A549 (cell line): ENCODE measurements at regions not wholly inside any gene's neighbourhood (a gene's known extent, or its start where the extent isn't known, plus 50 kb on each side); places are given as distances from the start of the nearest gene placed in this dataset.

Source experiments
- ATAC-seq, 2 experiments: fragments of 200-7000 bp in 1 of 2; fragments of >200 bp in 1 of 2; cut with Nextera tagmentation in 1 of 2; cut with Tn5 transposase in 1 of 2; 3 replicates each; pipeline versions ENCODE4 v1.8.0 to v1.9.1; 2018 to 2020; ENCODE audit warnings: mild to moderate bottlenecking in 1 of 2, moderate library complexity in 1 of 2
- CTCF ChIA-PET: fragments of 300-600 bp; sonication (Branson Sonifier 250); formaldehyde crosslinking; extraction: SDS; loops from one replicate; lab custom pipeline; 2021; ENCODE audit warnings: antibody characterized with exemption, inconsistent platforms; lab: Yijun Ruan, JAX
- POLR2A ChIA-PET: fragments of 350-600 bp; formaldehyde crosslinking; extraction: SDS; loops from one replicate; lab custom pipeline; 2021; ENCODE audit warnings: antibody characterized with exemption, inconsistent platforms; lab: Yijun Ruan, JAX
- DNase-seq, 2 experiments: peaks; one replicate each; pipeline versions ENCODE4 v3.0.0 to v3.0.0-alpha.2; 2011 to 2016; ENCODE audit warnings: low read depth in 1 of 2, low spot score in 1 of 2
- FAIRE-seq: peaks from 2 replicates; lab custom pipeline; 2011; peaks lifted over from hg19 to GRCh38; lab: Jason Lieb, UNC
- H3K27ac ChIP-seq, 2 experiments: fragments of >200 bp; sonication (Bioruptor Twin); formaldehyde crosslinking; 3 replicates each; pipeline ENCODE4 v1.5.1; 2016 to 2017
- H3K4me1 ChIP-seq: fragments of >200 bp; sonication (Bioruptor Twin); formaldehyde crosslinking; 3 replicates; pipeline ENCODE4 v1.6.1; 2016
- H3K4me2 ChIP-seq: fragments of >200 bp; sonication (Bioruptor Twin); formaldehyde crosslinking; 3 replicates; pipeline ENCODE4 v1.6.1; 2016
- H3K4me3 ChIP-seq: fragments of >200 bp; sonication (Bioruptor Twin); formaldehyde crosslinking; 3 replicates; pipeline ENCODE4 v1.5.1; 2016
- H3K9me3 ChIP-seq: fragments of >200 bp; sonication (Bioruptor Twin); formaldehyde crosslinking; 3 replicates; pipeline ENCODE4 v1.6.1; 2016
- CBX2 ChIP-seq: fragments of 200-600 bp; sonication (generic); IDR thresholded peaks from 2 replicates; pipeline ENCODE4 v1.6.1; 2016; ENCODE audit warnings: low read depth, mild to moderate bottlenecking, borderline replicate concordance
- CBX8 ChIP-seq: fragments of 200-600 bp; sonication (generic); IDR thresholded peaks from 2 replicates; pipeline ENCODE4 v1.6.1; 2016
- CEBPB ChIP-seq, 2 experiments: fragments of >200 bp in 1 of 2; sonication (Bioruptor Twin) in 1 of 2; formaldehyde crosslinking in 1 of 2; IDR thresholded peaks; 2 replicates each; pipeline ENCODE4 v1.6.1; 2012 to 2016
- EHF ChIP-seq: fragments of 250-450 bp; sonication (Bioruptor Pico); IDR thresholded peaks from 2 replicates; pipeline ENCODE4 v1.5.0; 2020; ENCODE audit warnings: mild to moderate bottlenecking
- FOSL2 ChIP-seq, 2 experiments: fragments of 450-650 bp in 1 of 2; fragments of >200 bp in 1 of 2; sonication (Bioruptor Twin) in 1 of 2; formaldehyde crosslinking; IDR thresholded peaks; 2 replicates each; pipeline versions ENCODE4 v1.5.0 to v1.6.1; 2016 to 2020; ENCODE audit warnings: mild to moderate bottlenecking in 1 of 2, moderate library complexity in 1 of 2
- FOXS1 ChIP-seq: fragments of 250-450 bp; sonication (Bioruptor Pico); IDR thresholded peaks from 2 replicates; pipeline ENCODE4 v1.5.0; 2020; ENCODE audit warnings: mild to moderate bottlenecking, moderate library complexity
- HOXB5 ChIP-seq: fragments of 250-450 bp; sonication (Bioruptor Pico); IDR thresholded peaks from 2 replicates; pipeline ENCODE4 v1.5.0; 2020; ENCODE audit warnings: mild to moderate bottlenecking, moderate library complexity
- KDM1A ChIP-seq: fragments of 200-600 bp; sonication (generic); IDR thresholded peaks from 2 replicates; pipeline ENCODE4 v1.6.1; 2016; ENCODE audit warnings: low read depth, mild to moderate bottlenecking
- KDM5A ChIP-seq: fragments of 200-600 bp; sonication (generic); IDR thresholded peaks from 2 replicates; pipeline ENCODE4 v1.6.1; 2016; ENCODE audit warnings: antibody characterized with exemption, mild to moderate bottlenecking
- MAFK ChIP-seq: fragments of 450-650 bp; IDR thresholded peaks from 2 replicates; pipeline ENCODE4 v1.6.1; 2014; ENCODE audit not compliant: partially characterized antibody
- MAZ ChIP-seq: fragments of 150-350 bp; IDR thresholded peaks from 2 replicates; pipeline ENCODE4 v1.6.1; 2014; ENCODE audit warnings: antibody characterized with exemption, low read depth, low read length, borderline replicate concordance
- RAD21 ChIP-seq, 2 experiments: fragments of >200 bp in 1 of 2; sonication (Bioruptor Twin) in 1 of 2; formaldehyde crosslinking in 1 of 2; IDR thresholded peaks in 1 of 2; conservative IDR thresholded peaks in 1 of 2; 2 replicates in 1 of 2; 3 replicates in 1 of 2; pipeline ENCODE4 v1.6.1; 2012 to 2018; ENCODE audit warnings: inconsistent platforms in 1 of 2
- RARB ChIP-seq: fragments of 250-450 bp; sonication (Bioruptor Pico); IDR thresholded peaks from 2 replicates; pipeline ENCODE4 v1.8.0; 2021; ENCODE audit warnings: mild to moderate bottlenecking, moderate library complexity
- RCOR1 ChIP-seq: fragments of 150-350 bp; IDR thresholded peaks from 2 replicates; pipeline ENCODE4 v1.6.1; 2014; ENCODE audit warnings: antibody characterized with exemption, low read length, low read depth
- RFX5 ChIP-seq: fragments of 450-650 bp; IDR thresholded peaks from 2 replicates; pipeline ENCODE4 v1.7.1; 2014; ENCODE audit warnings: antibody characterized with exemption, mild to moderate bottlenecking, moderate library complexity
- RNF2 ChIP-seq: fragments of 200-600 bp; sonication (generic); IDR thresholded peaks from 2 replicates; pipeline ENCODE4 v1.6.1; 2016; ENCODE audit warnings: low read depth, mild to moderate bottlenecking, antibody characterized with exemption, moderate library complexity, borderline replicate concordance
- TFCP2L1 ChIP-seq: fragments of 250-450 bp; sonication (Bioruptor Pico); IDR thresholded peaks from 2 replicates; pipeline ENCODE4 v1.5.0; 2021; ENCODE audit warnings: mild to moderate bottlenecking
- ZC3H11A ChIP-seq: fragments of 450-650 bp; IDR thresholded peaks from 2 replicates; pipeline ENCODE4 v1.6.1; 2014; ENCODE audit warnings: antibody characterized with exemption, mild to moderate bottlenecking
- ZSCAN20 ChIP-seq: fragments of 250-450 bp; sonication (Bioruptor Pico); IDR thresholded peaks from 2 replicates; pipeline ENCODE4 v1.8.0; 2022; ENCODE audit warnings: mild to moderate bottlenecking, moderate library complexity
- WGBS: methylation state at CpG from one replicate; pipeline ENCODE4 v1.1.6; 2017; ENCODE audit errors: missing lambda C conversion rate; 5-methylcytosine and 5-hydroxymethylcytosine counted together
- TF ChIP-seq, protein P1 (sequence below): IDR thresholded peaks from 2 replicates; pipeline ENCODE4 v1.6.1; 2012
- TF ChIP-seq, protein P2 (sequence below): fragments of >200 bp; sonication (Bioruptor Twin); formaldehyde crosslinking; IDR thresholded peaks from 2 replicates; pipeline ENCODE4 v1.6.1; 2016
- TF ChIP-seq, protein P3 (sequence below): fragments of >200 bp; sonication (Bioruptor Twin); formaldehyde crosslinking; IDR thresholded peaks from 3 replicates; pipeline ENCODE4 v1.5.1; 2016
- TF ChIP-seq, protein P4 (sequence below): fragments of 150-350 bp; IDR thresholded peaks from 2 replicates; pipeline ENCODE4 v1.6.1; 2014; ENCODE audit warnings: low read depth, mild to moderate bottlenecking, low read length
- TF ChIP-seq, protein P5 (sequence below): fragments of 250-450 bp; sonication (Bioruptor Pico); IDR thresholded peaks from 2 replicates; pipeline ENCODE4 v1.5.0; 2020; ENCODE audit warnings: low read depth, mild to moderate bottlenecking, moderate library complexity

DNA sequence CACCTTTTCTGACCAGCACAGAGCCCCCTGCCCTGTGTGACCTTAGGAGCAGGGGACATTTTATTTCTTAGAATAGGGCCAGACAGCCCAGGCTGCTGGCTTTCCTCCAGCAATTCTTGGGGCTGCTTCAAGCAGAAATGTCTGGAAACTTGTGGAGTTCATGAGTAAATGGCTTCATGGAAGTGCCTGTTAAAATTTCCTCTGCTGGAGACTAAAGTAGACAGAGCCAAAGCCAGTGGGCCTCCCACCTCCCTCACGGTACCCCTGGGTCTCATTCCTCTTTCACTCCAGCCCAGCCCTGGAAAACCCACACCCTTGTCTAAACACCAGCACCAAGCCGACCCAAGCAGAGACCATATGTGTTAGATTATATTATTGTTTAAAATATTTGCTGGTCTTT lies 505.5 kb upstream of the ZMIZ1 start:
- TF ChIP-seq TFCP2L1 (CRISPR knock-in tag) (no peak), CBX8 (no peak), RARB (CRISPR knock-in tag) (no peak), FOXS1 (CRISPR knock-in tag) (no peak), CBX2 (no peak), HOXB5 (CRISPR knock-in tag) (no peak), RFX5 (no peak), RCOR1 (no peak), ZSCAN20 (CRISPR knock-in tag) (no peak), KDM5A (no peak), EHF (CRISPR knock-in tag) (no peak), KDM1A (no peak), FOSL2 (IDR thresholded peaks at IDR 0.05) (no peak), FOSL2 (CRISPR knock-in tag; IDR thresholded peaks at IDR 0.05) (no peak), MAFK (no peak)
- TF ChIP-seq, protein P1, sequence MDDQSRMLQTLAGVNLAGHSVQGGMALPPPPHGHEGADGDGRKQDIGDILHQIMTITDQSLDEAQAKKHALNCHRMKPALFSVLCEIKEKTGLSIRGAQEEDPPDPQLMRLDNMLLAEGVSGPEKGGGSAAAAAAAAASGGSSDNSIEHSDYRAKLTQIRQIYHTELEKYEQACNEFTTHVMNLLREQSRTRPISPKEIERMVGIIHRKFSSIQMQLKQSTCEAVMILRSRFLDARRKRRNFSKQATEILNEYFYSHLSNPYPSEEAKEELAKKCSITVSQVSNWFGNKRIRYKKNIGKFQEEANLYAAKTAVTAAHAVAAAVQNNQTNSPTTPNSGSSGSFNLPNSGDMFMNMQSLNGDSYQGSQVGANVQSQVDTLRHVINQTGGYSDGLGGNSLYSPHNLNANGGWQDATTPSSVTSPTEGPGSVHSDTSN = no peak
- TF ChIP-seq, protein P2, sequence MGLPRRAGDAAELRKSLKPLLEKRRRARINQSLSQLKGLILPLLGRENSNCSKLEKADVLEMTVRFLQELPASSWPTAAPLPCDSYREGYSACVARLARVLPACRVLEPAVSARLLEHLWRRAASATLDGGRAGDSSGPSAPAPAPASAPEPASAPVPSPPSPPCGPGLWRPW = no peak
- ATAC-seq (no peak), DNase-seq (no peak), FAIRE-seq (no peak)
- Histone ChIP-seq H3K4me3 (no peak overlapping the region), H3K4me1 (no peaks in the 10 kb centered on the region), H3K27ac (no peak overlapping the region), H3K9me3 (no peaks in the 10 kb centered on the region), H3K4me2 (no peak overlapping the region)
- ChIA-PET CTCF (interaction anchor here (0.6 kb wide), 1 partner anchor 514 kb away, joined by 3 read pairs; no protein-coding TSS in a partner anchor), POLR2A (no interaction called here)
- 71% methylated on average over 2 of the region's 2 CpGs for WGBS

DNA sequence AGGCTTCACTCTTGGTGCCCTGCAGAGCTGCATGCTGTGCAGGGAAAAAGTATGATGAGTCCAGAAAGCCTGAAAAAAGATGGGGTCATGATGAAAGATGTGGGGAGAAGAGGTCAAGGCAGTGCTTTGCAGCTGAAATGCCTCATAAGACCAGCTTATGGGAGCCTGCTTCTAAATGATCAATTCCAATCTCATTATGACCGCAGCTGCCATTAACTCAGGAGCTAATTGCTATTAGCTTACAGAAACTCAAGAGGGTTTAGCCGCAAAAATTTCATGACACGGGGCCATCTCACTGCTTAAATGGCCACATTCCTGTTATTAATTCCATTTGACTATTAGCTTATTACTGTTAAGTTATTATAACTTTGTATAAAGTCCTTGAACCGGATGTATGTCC lies 502.9 kb upstream of the ZMIZ1 start:
- CTCF ChIA-PET = interaction anchor here (0.8 to 2.2 kb wide), 5 partner anchors 12 to 631 kb away, joined by 3 to 5 read pairs (median 3); no protein-coding TSS in a partner anchor
- no peak overlapping the region for H3K4me3 ChIP-seq
- no peak for DNase-seq
- ATAC-seq = no peak
- TF ChIP-seq EHF (CRISPR knock-in tag) (no peak), FOSL2 (IDR thresholded peaks at IDR 0.05) (no peak), FOSL2 (CRISPR knock-in tag; IDR thresholded peaks at IDR 0.05) (no peak), MAFK (no peak), CBX8 (no peak), RAD21 (conservative IDR thresholded peaks at IDR 0.05 in 1 of 2, IDR thresholded peaks at IDR 0.05 in 1 of 2) (no peak), CEBPB (IDR thresholded peaks at IDR 0.05) (no peak), ZC3H11A (no peak), RFX5 (no peak), MAZ (no peak), RARB (CRISPR knock-in tag) (no peak), RCOR1 (no peak), RNF2 (no peak)
- TF ChIP-seq, protein P3, sequence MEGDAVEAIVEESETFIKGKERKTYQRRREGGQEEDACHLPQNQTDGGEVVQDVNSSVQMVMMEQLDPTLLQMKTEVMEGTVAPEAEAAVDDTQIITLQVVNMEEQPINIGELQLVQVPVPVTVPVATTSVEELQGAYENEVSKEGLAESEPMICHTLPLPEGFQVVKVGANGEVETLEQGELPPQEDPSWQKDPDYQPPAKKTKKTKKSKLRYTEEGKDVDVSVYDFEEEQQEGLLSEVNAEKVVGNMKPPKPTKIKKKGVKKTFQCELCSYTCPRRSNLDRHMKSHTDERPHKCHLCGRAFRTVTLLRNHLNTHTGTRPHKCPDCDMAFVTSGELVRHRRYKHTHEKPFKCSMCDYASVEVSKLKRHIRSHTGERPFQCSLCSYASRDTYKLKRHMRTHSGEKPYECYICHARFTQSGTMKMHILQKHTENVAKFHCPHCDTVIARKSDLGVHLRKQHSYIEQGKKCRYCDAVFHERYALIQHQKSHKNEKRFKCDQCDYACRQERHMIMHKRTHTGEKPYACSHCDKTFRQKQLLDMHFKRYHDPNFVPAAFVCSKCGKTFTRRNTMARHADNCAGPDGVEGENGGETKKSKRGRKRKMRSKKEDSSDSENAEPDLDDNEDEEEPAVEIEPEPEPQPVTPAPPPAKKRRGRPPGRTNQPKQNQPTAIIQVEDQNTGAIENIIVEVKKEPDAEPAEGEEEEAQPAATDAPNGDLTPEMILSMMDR = no peak
- TF ChIP-seq, protein P4, sequence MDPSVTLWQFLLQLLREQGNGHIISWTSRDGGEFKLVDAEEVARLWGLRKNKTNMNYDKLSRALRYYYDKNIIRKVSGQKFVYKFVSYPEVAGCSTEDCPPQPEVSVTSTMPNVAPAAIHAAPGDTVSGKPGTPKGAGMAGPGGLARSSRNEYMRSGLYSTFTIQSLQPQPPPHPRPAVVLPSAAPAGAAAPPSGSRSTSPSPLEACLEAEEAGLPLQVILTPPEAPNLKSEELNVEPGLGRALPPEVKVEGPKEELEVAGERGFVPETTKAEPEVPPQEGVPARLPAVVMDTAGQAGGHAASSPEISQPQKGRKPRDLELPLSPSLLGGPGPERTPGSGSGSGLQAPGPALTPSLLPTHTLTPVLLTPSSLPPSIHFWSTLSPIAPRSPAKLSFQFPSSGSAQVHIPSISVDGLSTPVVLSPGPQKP = no peak
- TF ChIP-seq, protein P1 = no peak
- TF ChIP-seq, protein P5, sequence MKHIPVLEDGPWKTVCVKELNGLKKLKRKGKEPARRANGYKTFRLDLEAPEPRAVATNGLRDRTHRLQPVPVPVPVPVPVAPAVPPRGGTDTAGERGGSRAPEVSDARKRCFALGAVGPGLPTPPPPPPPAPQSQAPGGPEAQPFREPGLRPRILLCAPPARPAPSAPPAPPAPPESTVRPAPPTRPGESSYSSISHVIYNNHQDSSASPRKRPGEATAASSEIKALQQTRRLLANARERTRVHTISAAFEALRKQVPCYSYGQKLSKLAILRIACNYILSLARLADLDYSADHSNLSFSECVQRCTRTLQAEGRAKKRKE = no peak
- no peak overlapping the region for H3K4me2 ChIP-seq
- FAIRE-seq = no peak
- H3K9me3 ChIP-seq = no peaks in the 10 kb centered on the region
- POLR2A ChIA-PET = no interaction called here
- H3K27ac ChIP-seq = no peak overlapping the region
- no peaks in the 10 kb centered on the region for H3K4me1 ChIP-seq
- WGBS = 64% methylated on average over 4 of the region's 4 CpGs
